ENCODE measurements at regions not wholly inside any gene's neighbourhood (a gene's known extent, or its start where the extent isn't known, plus 50 kb on each side); places are given as distances from the start of the nearest gene placed in this dataset.

- intact Hi-C loops (cut with micrococcal nuclease): no loop called here
- no peak for ATAC-seq
- DNase-seq: no peak
Measured at GRCh38 chr12:22971701-22972191, 346.8 kb downstream of the ETNK1 start.

GRCh38 chr12:22974865-22975264 lies 349.9 kb downstream of the ETNK1 start:
- no peak for DNase-seq
- intact Hi-C loops (cut with micrococcal nuclease): no loop called here
- ATAC-seq: no peak

GRCh38 chr12:22978962-22979361 lies 354.0 kb downstream of the ETNK1 start:
- intact Hi-C loops (cut with micrococcal nuclease): no loop called here
- DNase-seq: no peak
- ATAC-seq: no peak

GRCh38 chr12:22979854-22980469 lies 355.0 kb downstream of the ETNK1 start:
- intact Hi-C loops (cut with micrococcal nuclease): no loop called here
- DNase-seq (no peak), ATAC-seq (no peak)

- ATAC-seq (no peak), DNase-seq (no peak)
- intact Hi-C loops (cut with micrococcal nuclease): no loop called here
Measured at GRCh38 chr12:22981711-22982110, 356.7 kb downstream of the ETNK1 start.

- ATAC-seq (no peak), DNase-seq (no peak)
- intact Hi-C loops (cut with micrococcal nuclease): no loop called here
Measured at GRCh38 chr12:22982635-22983034, 357.7 kb downstream of the ETNK1 start.

- DNase-seq (no peak), ATAC-seq (no peak)
- intact Hi-C loops (cut with micrococcal nuclease): no loop called here
Measured at GRCh38 chr12:22986997-22987396, 362.0 kb downstream of the ETNK1 start.

GRCh38 chr12:22990501-22990900 lies 365.5 kb downstream of the ETNK1 start:
- intact Hi-C loops (cut with micrococcal nuclease): no loop called here
- ATAC-seq: no peak

GRCh38 chr12:22991250-22991844 lies 366.4 kb downstream of the ETNK1 start:
- ATAC-seq (no peak), DNase-seq (no peak)
- intact Hi-C loops (cut with micrococcal nuclease): no loop called here

More at GRCh38 chr12:22990501-22990900, 365.5 kb downstream of the ETNK1 start:
- no peak for DNase-seq

GRCh38 chr12:22993609-22994315 lies 368.8 kb downstream of the ETNK1 start:
- ATAC-seq: no peak
- intact Hi-C loops (cut with micrococcal nuclease): no loop called here
- DNase-seq: no peak

GRCh38 chr12:22994316-22994675 lies 369.3 kb downstream of the ETNK1 start:
- intact Hi-C loops (cut with micrococcal nuclease): no loop called here
- no peak for ATAC-seq
- no peak for DNase-seq

- ATAC-seq (no peak), DNase-seq (no peak)
- intact Hi-C loops (cut with micrococcal nuclease): no loop called here
Measured at GRCh38 chr12:23001487-23001886, 376.5 kb downstream of the ETNK1 start.

- intact Hi-C loops (cut with micrococcal nuclease): no loop called here
- DNase-seq: no peak
Measured at GRCh38 chr12:23002381-23002780, 377.4 kb downstream of the ETNK1 start.

GRCh38 chr12:23004473-23005020 lies 379.6 kb downstream of the ETNK1 start:
- intact Hi-C loops (cut with micrococcal nuclease): no loop called here
- DNase-seq (no peak), ATAC-seq (no peak)

More at GRCh38 chr12:23002381-23002780, 377.4 kb downstream of the ETNK1 start:
- ATAC-seq: no peak

- no peak for ATAC-seq
- no peak for DNase-seq
- intact Hi-C loops (cut with micrococcal nuclease): no loop called here
Measured at GRCh38 chr12:23005387-23005786, 380.4 kb downstream of the ETNK1 start.

- DNase-seq (peak; percentile 27), ATAC-seq (peak; percentile 45)
- intact Hi-C loops (cut with micrococcal nuclease): no loop called here
Measured at GRCh38 chr12:23006413-23006812, 381.4 kb downstream of the ETNK1 start.

GRCh38 chr12:23008623-23009022 lies 383.7 kb downstream of the ETNK1 start:
- DNase-seq (no peak), ATAC-seq (peak; percentile 11)
- intact Hi-C loops (cut with micrococcal nuclease): no loop called here

- intact Hi-C loops (cut with micrococcal nuclease): no loop called here
- DNase-seq (no peak), ATAC-seq (no peak)
Measured at GRCh38 chr12:23014749-23015148, 389.8 kb downstream of the ETNK1 start.

GRCh38 chr12:23025372-23026016 lies 400.5 kb downstream of the ETNK1 start:
- intact Hi-C loops (cut with micrococcal nuclease): no loop called here
- no peak for DNase-seq
- ATAC-seq: no peak
